Colonic mucosa (tissue), 4 donors: ENCODE measurements at regions not wholly inside any gene's neighbourhood (a gene's known extent, or its start where the extent isn't known, plus 50 kb on each side); places are given as distances from the start of the nearest gene placed in this dataset.

Experiments
- DNase-seq: peaks from one replicate; pipeline ENCODE4 v3.0.0-alpha.2; 2020
- H3K27ac ChIP-seq: fragments of 200-600 bp; one replicate; pipeline ENCODE4 v1.8.0; 2021
- H3K27me3 ChIP-seq: fragments of 200-600 bp; one replicate; pipeline ENCODE4 v1.8.0; 2021
- H3K36me3 ChIP-seq: fragments of 200-600 bp; one replicate; pipeline ENCODE4 v1.8.0; 2021
- H3K4me1 ChIP-seq: fragments of 200-600 bp; one replicate; pipeline ENCODE4 v1.8.0; 2021; ENCODE audit warnings: mild to moderate bottlenecking
- H3K4me3 ChIP-seq: fragments of 200-600 bp; one replicate; pipeline ENCODE4 v1.8.0; 2021
- H3K9ac ChIP-seq, 2 donors: one replicate each; pipeline ENCODE4 v1.7.0; 2013; ENCODE audit warnings: control low read depth in 2 of 2, low read depth in 2 of 2, low read length in 2 of 2
- H3K9me3 ChIP-seq: fragments of 200-600 bp; one replicate; pipeline ENCODE4 v1.8.0; 2021
- intact Hi-C: fragments of 100-400 bp; cut with DNase I; formaldehyde crosslinking; loops from one replicate; pipeline ENCODE4 v1.14.1; 2022
- TF ChIP-seq, protein P1 (sequence below): fragments of 200-600 bp; IDR thresholded peaks from one replicate; pipeline ENCODE4 v1.8.0; 2022; ENCODE audit warnings: antibody characterized with exemption, mild to moderate bottlenecking
- donor health status: healthy.
- donor health status: DM: no; HTN: no; CAD: no.
- donor health status: DM: no; HTN: no; CAD: no.

DNA sequence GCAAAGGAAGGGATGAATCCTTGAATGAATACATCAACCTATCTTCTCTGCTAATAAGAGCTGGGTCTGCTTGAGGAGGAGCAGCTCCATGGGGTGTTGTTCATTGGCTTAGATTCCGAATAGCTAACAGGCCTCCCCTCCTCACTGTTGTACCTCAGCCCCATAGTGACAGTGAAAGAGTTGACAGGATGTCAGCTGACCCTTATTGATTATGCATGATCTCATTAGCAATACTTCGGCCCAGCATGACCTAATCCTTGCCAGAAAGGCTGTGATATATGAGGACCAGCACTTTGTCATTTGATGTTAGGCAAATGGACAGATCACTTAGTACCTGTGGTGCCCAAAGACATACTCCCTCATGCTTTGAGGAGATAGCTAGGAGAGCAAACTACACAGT is 1333.7 kb upstream of the CELF4 start:
- Histone ChIP-seq H3K27me3 (no peaks in the 10 kb centered on the region), H3K9me3 (no peaks in the 10 kb centered on the region), H3K9ac (no peak overlapping the region), H3K4me1 (no peaks in the 10 kb centered on the region), H3K4me3 (no peak overlapping the region), H3K27ac (no peak overlapping the region), H3K36me3 (no peaks in the 10 kb centered on the region)
- TF ChIP-seq, protein P1, sequence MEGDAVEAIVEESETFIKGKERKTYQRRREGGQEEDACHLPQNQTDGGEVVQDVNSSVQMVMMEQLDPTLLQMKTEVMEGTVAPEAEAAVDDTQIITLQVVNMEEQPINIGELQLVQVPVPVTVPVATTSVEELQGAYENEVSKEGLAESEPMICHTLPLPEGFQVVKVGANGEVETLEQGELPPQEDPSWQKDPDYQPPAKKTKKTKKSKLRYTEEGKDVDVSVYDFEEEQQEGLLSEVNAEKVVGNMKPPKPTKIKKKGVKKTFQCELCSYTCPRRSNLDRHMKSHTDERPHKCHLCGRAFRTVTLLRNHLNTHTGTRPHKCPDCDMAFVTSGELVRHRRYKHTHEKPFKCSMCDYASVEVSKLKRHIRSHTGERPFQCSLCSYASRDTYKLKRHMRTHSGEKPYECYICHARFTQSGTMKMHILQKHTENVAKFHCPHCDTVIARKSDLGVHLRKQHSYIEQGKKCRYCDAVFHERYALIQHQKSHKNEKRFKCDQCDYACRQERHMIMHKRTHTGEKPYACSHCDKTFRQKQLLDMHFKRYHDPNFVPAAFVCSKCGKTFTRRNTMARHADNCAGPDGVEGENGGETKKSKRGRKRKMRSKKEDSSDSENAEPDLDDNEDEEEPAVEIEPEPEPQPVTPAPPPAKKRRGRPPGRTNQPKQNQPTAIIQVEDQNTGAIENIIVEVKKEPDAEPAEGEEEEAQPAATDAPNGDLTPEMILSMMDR: no peak
- intact Hi-C loops: no loop called here
- DNase-seq: no peak

GRCh38 chr18:38898167-38898566 is 1332.6 kb upstream of the CELF4 start:
- no peak overlapping the region for H3K4me3 ChIP-seq
- H3K4me1 ChIP-seq: no peaks in the 10 kb centered on the region
- H3K9me3 ChIP-seq: no peaks in the 10 kb centered on the region
- H3K27me3 ChIP-seq: no peaks in the 10 kb centered on the region
- H3K9ac ChIP-seq: no peak overlapping the region
- H3K27ac ChIP-seq: no peak overlapping the region
- DNase-seq: no peak
- intact Hi-C loops: no loop called here
- H3K36me3 ChIP-seq: no peaks in the 10 kb centered on the region
- TF ChIP-seq, protein P1: no peak

GRCh38 chr18:38895560-38895959 is 1330.0 kb upstream of the CELF4 start:
- intact Hi-C loops: no loop called here
- Histone ChIP-seq H3K27me3 (no peaks in the 10 kb centered on the region), H3K36me3 (no peaks in the 10 kb centered on the region), H3K9ac (no peak overlapping the region), H3K27ac (no peak overlapping the region), H3K4me1 (no peaks in the 10 kb centered on the region), H3K9me3 (no peaks in the 10 kb centered on the region), H3K4me3 (no peak overlapping the region)
- TF ChIP-seq, protein P1: no peak
- DNase-seq: no peak

- Histone ChIP-seq H3K9ac (no peak overlapping the region), H3K27me3 (no peaks in the 10 kb centered on the region), H3K36me3 (no peaks in the 10 kb centered on the region), H3K4me3 (no peak overlapping the region), H3K27ac (no peak overlapping the region), H3K9me3 (no peaks in the 10 kb centered on the region), H3K4me1 (no peaks in the 10 kb centered on the region)
- TF ChIP-seq, protein P1: no peak
- intact Hi-C loops: no loop called here
- DNase-seq: no peak
These were observed 1322.0 kb upstream of the CELF4 start for GRCh38 chr18:38887671-38888020.

DNA sequence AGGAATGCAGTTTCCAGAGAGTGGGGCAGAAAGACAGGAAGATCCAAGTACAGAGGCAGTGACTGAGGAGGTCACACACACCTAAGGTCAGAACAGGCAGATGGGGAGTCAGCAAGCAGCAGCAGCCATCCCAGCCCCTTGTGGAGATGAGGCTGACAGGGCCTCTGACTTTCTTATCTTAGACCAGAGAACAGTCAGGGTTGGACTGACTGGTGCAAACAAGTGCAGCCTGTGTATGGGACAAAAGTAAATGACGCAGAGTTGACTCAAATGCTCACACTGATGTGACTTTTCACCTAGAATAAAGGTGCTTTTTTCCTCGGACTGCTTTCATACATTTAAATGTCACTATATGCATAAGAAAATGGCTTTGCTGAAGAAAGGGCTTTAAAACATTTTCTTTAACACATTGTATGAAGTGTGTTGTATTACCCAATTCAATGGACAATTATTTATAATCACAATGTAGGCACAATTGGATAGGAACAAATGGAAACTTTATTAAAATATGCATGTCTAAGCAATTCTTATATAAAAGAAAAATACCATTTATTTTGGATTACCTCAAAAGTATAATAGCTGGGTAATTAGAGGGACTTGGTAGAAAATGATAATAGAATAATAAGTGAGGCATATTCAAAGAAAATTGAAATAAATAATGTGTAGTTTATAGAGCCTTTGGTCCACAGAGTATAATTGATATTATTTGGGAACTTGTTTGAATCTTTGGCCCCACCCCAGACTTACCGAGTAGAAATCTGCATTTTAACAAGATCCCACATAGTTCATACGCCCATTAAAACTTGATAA is 1321.5 kb upstream of the CELF4 start:
- H3K9me3 ChIP-seq: no peaks in the 10 kb centered on the region
- no peaks in the 10 kb centered on the region for H3K27me3 ChIP-seq
- no peak overlapping the region for H3K9ac ChIP-seq
- no peaks in the 10 kb centered on the region for H3K4me1 ChIP-seq
- no peaks in the 10 kb centered on the region for H3K36me3 ChIP-seq
- H3K4me3 ChIP-seq: no peak overlapping the region
- intact Hi-C loops: no loop called here
- no peak overlapping the region for H3K27ac ChIP-seq
- DNase-seq: no peak
- TF ChIP-seq, protein P1: no peak
